ENCODE measurements at regions not wholly inside any gene's neighbourhood (a gene's known extent, or its start where the extent isn't known, plus 50 kb on each side); places are given as distances from the start of the nearest gene placed in this dataset.

DNA sequence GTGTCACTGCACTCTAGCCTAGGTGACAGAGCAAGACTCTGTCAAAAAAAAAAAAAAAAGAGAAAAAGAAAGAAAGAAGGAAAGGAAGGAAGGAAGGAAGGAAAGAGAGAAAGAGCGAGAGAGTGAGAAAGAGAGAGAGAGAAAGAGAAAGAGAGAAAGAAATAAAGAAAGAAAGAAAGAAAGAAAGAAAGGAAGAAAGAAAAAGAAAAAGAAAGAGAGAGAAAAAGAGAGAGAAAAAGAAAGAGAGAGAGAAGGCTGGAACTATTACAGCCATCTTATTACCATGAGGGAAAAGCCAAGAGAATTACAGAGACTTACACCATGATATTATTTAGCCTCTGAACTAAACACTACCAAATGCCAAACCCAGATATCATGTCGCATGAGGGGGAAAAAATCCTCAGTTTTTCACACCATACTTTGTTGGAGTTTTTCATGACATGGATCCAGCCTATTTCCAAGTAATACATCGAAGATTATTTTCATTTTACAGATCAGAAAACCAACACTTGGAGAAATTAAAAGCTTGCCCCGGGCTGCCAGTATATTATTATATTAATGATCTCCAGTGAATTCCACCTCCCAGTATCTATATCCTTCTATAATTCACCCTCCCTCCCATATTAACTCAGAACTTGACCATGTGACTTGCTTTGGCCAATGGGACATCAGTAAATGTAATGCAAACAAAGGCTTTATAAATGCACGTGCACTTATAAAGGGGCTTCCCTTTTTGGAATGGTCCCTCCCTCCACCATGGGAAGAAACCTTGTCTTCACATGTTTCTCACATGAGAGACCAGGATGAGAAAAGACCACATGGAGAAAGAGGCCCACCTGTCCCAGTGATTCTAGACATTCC lies 148.6 kb downstream of the MIS18A start:
- TF ChIP-seq, protein P1, sequence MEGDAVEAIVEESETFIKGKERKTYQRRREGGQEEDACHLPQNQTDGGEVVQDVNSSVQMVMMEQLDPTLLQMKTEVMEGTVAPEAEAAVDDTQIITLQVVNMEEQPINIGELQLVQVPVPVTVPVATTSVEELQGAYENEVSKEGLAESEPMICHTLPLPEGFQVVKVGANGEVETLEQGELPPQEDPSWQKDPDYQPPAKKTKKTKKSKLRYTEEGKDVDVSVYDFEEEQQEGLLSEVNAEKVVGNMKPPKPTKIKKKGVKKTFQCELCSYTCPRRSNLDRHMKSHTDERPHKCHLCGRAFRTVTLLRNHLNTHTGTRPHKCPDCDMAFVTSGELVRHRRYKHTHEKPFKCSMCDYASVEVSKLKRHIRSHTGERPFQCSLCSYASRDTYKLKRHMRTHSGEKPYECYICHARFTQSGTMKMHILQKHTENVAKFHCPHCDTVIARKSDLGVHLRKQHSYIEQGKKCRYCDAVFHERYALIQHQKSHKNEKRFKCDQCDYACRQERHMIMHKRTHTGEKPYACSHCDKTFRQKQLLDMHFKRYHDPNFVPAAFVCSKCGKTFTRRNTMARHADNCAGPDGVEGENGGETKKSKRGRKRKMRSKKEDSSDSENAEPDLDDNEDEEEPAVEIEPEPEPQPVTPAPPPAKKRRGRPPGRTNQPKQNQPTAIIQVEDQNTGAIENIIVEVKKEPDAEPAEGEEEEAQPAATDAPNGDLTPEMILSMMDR (IDR thresholded peaks at IDR 0.05; ENCODE audit: extremely low read depth, missing control alignments), result no peak

DNA sequence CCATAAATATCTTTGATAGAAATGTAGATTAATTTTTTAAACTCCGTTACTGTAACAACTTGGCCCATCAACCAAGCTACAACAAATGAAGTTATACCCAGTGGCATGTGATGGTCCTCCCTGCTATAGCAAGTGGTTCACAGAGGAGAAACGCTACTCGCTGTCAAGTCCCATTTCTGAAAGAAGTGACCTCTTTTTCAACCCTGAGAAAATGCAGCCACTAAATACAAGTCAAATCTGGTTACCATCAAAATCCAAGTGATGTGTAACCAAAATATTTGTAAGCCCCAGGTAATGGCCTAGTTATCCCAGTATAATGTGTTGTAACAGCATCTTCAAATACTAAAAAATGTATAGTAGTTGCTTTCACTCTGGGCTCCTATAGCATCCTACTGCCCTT lies 151.8 kb downstream of the MIS18A start:
- TF ChIP-seq, protein P1 (IDR thresholded peaks at IDR 0.05; ENCODE audit: extremely low read depth, missing control alignments), result no peak
- no peak for DNase-seq (ENCODE audit: low spot score)

More for the DNA sequence above, 148.6 kb downstream of the MIS18A start:
- DNase-seq (ENCODE audit: low spot score), result no peak

DNA sequence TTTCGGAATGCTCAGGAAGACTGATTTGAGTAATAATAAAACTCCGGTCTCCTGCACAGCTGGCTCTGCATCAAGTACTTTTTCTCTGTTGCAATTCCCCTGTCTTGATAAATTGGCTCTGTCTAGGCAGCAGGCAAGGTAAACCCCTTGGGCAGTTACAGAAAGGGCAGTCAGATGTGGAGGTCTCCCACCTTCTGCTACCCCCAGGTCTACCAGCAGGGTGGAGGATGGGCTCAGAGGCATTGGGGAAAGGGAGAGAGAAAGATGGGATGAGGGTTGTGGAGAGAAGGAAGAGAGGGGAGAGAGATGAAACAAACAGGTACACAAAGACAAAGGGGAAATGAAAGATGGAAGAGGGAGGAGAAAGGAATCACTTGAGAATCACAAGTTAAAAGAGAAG lies 156.8 kb downstream of the MIS18A start:
- no peak for DNase-seq (ENCODE audit: low spot score)
- TF ChIP-seq, protein P1 (IDR thresholded peaks at IDR 0.05; ENCODE audit: extremely low read depth, missing control alignments), result no peak

DNA sequence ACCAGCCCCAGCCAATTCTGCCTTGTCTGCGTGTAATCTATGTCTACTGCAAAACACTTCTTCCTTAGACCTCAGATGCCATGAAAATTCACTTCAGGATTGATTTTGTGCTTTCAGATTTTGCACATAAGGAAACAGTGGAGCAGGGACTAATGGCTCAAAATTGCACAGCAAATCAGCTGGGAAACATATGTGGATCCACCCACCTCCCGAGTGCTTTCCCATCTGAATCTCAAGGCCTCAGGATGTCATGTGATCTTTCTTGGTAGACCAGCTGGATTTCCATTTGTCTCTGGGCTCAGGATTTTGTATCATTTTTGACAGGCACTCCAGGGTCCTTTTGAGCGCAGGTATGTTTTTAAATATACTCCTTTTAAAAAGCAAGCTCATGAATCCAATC lies 158.6 kb downstream of the MIS18A start:
- TF ChIP-seq, protein P1 (IDR thresholded peaks at IDR 0.05; ENCODE audit: extremely low read depth, missing control alignments), result no peak

DNA sequence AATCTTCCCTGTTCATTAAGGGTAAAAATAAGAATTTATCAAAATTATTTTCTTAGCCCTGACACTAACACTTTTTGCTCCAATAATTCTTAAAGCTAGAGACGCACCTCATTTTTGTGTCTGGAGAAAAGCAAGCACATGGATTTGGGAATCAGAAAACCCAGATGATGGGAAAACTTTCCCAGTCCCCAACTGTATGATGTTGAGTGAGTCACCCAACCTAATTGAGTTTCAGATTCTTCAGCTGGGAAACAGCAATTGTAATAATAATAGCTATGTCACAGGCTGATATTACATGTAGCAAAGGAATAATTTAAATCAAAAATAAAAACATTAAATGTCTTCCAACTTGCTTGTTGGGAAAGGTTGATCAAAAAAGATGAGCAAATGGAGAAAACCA lies 159.0 kb downstream of the MIS18A start:
- TF ChIP-seq, protein P1 (IDR thresholded peaks at IDR 0.05; ENCODE audit: extremely low read depth, missing control alignments), result no peak
- no peak for DNase-seq (ENCODE audit: low spot score)

More for the DNA sequence above, 158.6 kb downstream of the MIS18A start:
- DNase-seq (ENCODE audit: low spot score), result no peak

DNA sequence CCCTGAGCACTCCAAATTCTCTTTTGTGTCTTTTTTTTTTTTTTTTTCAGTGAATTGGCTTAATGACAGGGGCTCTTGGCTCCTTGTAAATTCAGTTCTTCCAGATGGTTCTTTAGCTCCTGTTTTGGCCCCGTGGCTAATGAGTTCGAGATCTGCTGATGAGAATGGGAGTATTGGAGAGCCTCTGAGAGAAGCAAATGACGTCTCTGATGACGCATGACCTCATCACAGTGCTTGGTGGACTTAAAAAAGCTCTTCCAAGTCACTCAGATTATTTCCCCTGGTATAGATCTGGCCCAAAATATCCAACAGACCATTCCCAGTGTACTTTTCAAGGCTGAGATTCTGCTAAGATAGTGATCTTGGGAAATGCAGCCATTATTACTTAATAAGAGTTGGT lies 159.5 kb downstream of the MIS18A start:
- TF ChIP-seq, protein P1 (IDR thresholded peaks at IDR 0.05; ENCODE audit: extremely low read depth, missing control alignments), result no peak
- no peak for DNase-seq (ENCODE audit: low spot score)

DNA sequence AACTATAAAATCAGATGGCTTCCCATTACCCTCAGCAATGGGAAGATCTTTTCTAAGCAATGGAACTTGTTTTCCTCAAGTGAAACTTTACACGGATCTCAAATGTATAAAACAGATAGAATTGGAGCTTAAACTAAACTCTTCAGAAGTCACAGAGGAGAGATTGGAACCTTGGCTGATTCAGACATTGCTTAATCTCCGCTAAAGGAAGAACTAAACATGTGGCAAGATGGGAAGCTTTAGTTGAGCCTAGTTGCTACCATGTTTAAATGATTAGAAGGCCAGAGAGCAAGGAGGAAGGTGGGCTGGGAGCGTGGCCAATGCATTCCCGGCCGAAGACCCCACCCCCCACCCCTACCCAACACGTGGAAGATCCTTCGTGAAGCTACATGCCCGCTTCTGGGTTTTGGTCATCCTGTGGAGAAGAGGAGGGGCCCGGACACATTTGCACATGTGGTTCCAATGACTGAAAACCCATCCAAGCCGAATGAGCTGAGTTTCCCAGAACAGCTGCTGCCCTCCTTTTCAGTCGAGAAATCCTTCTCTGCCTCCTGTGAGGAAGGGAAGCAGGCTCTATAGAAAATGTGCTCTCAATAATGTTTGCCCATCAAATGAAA lies 164.3 kb downstream of the MIS18A start:
- no peak for DNase-seq (ENCODE audit: low spot score)
- TF ChIP-seq, protein P1 (IDR thresholded peaks at IDR 0.05; ENCODE audit: extremely low read depth, missing control alignments), result no peak
